HG03060 (cell line): ENCODE measurements at regions not wholly inside any gene's neighbourhood (a gene's known extent, or its start where the extent isn't known, plus 50 kb on each side); places are given as distances from the start of the nearest gene placed in this dataset.
"Not testable (repeated sequence)": the region's sequence is repeated elsewhere in the genome, so short reads cannot be mapped to it uniquely, and the experiment has no call there.

ENCODE experiments used
- ATAC-seq: cut with Tn5 transposase; IDR thresholded peaks from one replicate; pipeline ENCODE4 v1.9.1; 2021; ENCODE audit warnings: low read depth, moderate number of reproducible peaks; ENCODE audit not compliant: unreplicated experiment

- no peak for ATAC-seq
Measured at GRCh38 chr17:70278844-70279462, 109.6 kb downstream of the KCNJ2 start.

GRCh38 chr17:70286391-70286790, 117.1 kb downstream of the KCNJ2 start:
- no peak for ATAC-seq

GRCh38 chr17:70288540-70289290, 119.4 kb downstream of the KCNJ2 start:
- ATAC-seq = no peak

- ATAC-seq = no peak
Measured at GRCh38 chr17:70290770-70291169, 121.4 kb downstream of the KCNJ2 start.

GRCh38 chr17:70292366-70292765, 123.0 kb downstream of the KCNJ2 start:
- ATAC-seq = no peak

GRCh38 chr17:70293564-70294310, 124.4 kb downstream of the KCNJ2 start:
- ATAC-seq = not testable (repeated sequence)

- ATAC-seq = no peak
Measured at GRCh38 chr17:70295329-70295728, 126.0 kb downstream of the KCNJ2 start.

- no peak for ATAC-seq
Measured at GRCh38 chr17:70295731-70296130, 126.4 kb downstream of the KCNJ2 start.

- no peak for ATAC-seq
Measured at GRCh38 chr17:70296456-70296855, 127.1 kb downstream of the KCNJ2 start.

GRCh38 chr17:70297397-70297796, 128.1 kb downstream of the KCNJ2 start:
- ATAC-seq = no peak

- ATAC-seq = no peak
Measured at GRCh38 chr17:70298929-70299531, 129.7 kb downstream of the KCNJ2 start.

- ATAC-seq = no peak
Measured at GRCh38 chr17:70307430-70308225, 138.3 kb downstream of the KCNJ2 start.

- no peak for ATAC-seq
Measured at GRCh38 chr17:70308618-70309017, 139.3 kb downstream of the KCNJ2 start.

GRCh38 chr17:70310221-70310672, 140.9 kb downstream of the KCNJ2 start:
- ATAC-seq = no peak

GRCh38 chr17:70313086-70313852, 143.9 kb downstream of the KCNJ2 start:
- ATAC-seq = no peak

- ATAC-seq = no peak
Measured at GRCh38 chr17:70314096-70314495, 144.8 kb downstream of the KCNJ2 start.

GRCh38 chr17:70314506-70314905, 145.2 kb downstream of the KCNJ2 start:
- no peak for ATAC-seq

GRCh38 chr17:70317421-70317820, 148.1 kb downstream of the KCNJ2 start:
- no peak for ATAC-seq

GRCh38 chr17:70318051-70318450, 148.7 kb downstream of the KCNJ2 start:
- ATAC-seq = no peak
